Neural cell (in vitro differentiated cells): ENCODE measurements at regions not wholly inside any gene's neighbourhood (a gene's known extent, or its start where the extent isn't known, plus 50 kb on each side); places are given as distances from the start of the nearest gene placed in this dataset.

Source experiments
- EP300 ChIP-seq: fragments of 450-650 bp; conservative IDR thresholded peaks from 2 replicates; pipeline ENCODE4 v1.6.1; 2014; ENCODE audit warnings: antibody characterized with exemption, mild to moderate bottlenecking, moderate library complexity; ENCODE audit not compliant: poor library complexity, severe bottlenecking
- EZH2 ChIP-seq: fragments of 200-600, 300-800 bp; shearing (Covaris generic), sonication (generic); IDR thresholded peaks from 2 replicates; pipeline ENCODE4 v1.6.1; 2014; ENCODE audit warnings: antibody characterized with exemption, low read length, borderline replicate concordance, mild to moderate bottlenecking; ENCODE audit not compliant: insufficient read depth, poor library complexity, severe bottlenecking
- MXI1 ChIP-seq: fragments of 450-650 bp; conservative IDR thresholded peaks from 2 replicates; pipeline ENCODE4 v1.6.1; 2014; ENCODE audit warnings: antibody characterized with exemption, mild to moderate bottlenecking; ENCODE audit not compliant: poor library complexity, severe bottlenecking
- POLR2AphosphoS5 ChIP-seq: IDR thresholded peaks from 2 replicates; pipeline ENCODE4 v1.6.1; 2012
- RAD21 ChIP-seq: fragments of 450-650 bp; conservative IDR thresholded peaks from 2 replicates; pipeline ENCODE4 v1.6.1; 2014; ENCODE audit warnings: antibody characterized with exemption, mild to moderate bottlenecking, moderate library complexity
- SMC3 ChIP-seq: fragments of 450-650 bp; conservative IDR thresholded peaks from 2 replicates; pipeline ENCODE4 v1.6.1; 2014; ENCODE audit warnings: antibody characterized with exemption, mild to moderate bottlenecking, moderate library complexity; ENCODE audit not compliant: poor library complexity
- TAF1 ChIP-seq: IDR thresholded peaks from 2 replicates; pipeline ENCODE4 v1.6.1; 2012; ENCODE audit warnings: low read depth
- TF ChIP-seq, protein P1 (sequence below): fragments of 450-650 bp; IDR thresholded peaks from 2 replicates; pipeline ENCODE4 v1.5.1; 2014; ENCODE audit warnings: antibody characterized with exemption, mild to moderate bottlenecking, moderate library complexity; ENCODE audit not compliant: poor library complexity, severe bottlenecking
- TF ChIP-seq, protein P2 (sequence below): IDR thresholded peaks from 2 replicates; pipeline ENCODE4 v1.6.1; 2012; ENCODE audit warnings: borderline replicate concordance

DNA sequence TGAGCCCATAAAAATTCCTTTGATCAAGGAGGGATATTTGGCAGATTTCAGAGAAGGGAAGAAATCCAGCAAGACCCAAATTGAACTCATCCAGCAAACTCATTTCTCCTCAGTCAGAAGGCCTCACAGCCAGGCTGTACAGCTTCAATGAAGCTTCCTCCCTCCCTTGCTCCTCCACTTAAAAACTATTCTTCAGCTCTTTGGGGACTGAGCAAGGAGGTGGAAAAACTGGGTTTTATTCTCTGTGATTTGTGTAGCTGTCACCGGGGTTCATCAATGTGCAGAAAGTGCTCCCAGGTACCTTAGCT, 158.7 kb upstream of the ZNF184 start:
- TF ChIP-seq RAD21 (no peak), SMC3 (no peak), EP300 (no peak), TAF1 (no peak), MXI1 (no peak), EZH2 (no peak), POLR2AphosphoS5 (no peak)
- TF ChIP-seq, protein P1, sequence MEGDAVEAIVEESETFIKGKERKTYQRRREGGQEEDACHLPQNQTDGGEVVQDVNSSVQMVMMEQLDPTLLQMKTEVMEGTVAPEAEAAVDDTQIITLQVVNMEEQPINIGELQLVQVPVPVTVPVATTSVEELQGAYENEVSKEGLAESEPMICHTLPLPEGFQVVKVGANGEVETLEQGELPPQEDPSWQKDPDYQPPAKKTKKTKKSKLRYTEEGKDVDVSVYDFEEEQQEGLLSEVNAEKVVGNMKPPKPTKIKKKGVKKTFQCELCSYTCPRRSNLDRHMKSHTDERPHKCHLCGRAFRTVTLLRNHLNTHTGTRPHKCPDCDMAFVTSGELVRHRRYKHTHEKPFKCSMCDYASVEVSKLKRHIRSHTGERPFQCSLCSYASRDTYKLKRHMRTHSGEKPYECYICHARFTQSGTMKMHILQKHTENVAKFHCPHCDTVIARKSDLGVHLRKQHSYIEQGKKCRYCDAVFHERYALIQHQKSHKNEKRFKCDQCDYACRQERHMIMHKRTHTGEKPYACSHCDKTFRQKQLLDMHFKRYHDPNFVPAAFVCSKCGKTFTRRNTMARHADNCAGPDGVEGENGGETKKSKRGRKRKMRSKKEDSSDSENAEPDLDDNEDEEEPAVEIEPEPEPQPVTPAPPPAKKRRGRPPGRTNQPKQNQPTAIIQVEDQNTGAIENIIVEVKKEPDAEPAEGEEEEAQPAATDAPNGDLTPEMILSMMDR, result no peak
- TF ChIP-seq, protein P2, sequence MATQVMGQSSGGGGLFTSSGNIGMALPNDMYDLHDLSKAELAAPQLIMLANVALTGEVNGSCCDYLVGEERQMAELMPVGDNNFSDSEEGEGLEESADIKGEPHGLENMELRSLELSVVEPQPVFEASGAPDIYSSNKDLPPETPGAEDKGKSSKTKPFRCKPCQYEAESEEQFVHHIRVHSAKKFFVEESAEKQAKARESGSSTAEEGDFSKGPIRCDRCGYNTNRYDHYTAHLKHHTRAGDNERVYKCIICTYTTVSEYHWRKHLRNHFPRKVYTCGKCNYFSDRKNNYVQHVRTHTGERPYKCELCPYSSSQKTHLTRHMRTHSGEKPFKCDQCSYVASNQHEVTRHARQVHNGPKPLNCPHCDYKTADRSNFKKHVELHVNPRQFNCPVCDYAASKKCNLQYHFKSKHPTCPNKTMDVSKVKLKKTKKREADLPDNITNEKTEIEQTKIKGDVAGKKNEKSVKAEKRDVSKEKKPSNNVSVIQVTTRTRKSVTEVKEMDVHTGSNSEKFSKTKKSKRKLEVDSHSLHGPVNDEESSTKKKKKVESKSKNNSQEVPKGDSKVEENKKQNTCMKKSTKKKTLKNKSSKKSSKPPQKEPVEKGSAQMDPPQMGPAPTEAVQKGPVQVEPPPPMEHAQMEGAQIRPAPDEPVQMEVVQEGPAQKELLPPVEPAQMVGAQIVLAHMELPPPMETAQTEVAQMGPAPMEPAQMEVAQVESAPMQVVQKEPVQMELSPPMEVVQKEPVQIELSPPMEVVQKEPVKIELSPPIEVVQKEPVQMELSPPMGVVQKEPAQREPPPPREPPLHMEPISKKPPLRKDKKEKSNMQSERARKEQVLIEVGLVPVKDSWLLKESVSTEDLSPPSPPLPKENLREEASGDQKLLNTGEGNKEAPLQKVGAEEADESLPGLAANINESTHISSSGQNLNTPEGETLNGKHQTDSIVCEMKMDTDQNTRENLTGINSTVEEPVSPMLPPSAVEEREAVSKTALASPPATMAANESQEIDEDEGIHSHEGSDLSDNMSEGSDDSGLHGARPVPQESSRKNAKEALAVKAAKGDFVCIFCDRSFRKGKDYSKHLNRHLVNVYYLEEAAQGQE, result no peak
